Prostate gland (tissue), 2 donors: ENCODE measurements at regions not wholly inside any gene's neighbourhood (a gene's known extent, or its start where the extent isn't known, plus 50 kb on each side); places are given as distances from the start of the nearest gene placed in this dataset.

Experiments
- DNase-seq: peaks from one replicate; pipeline ENCODE4 v3.0.0-alpha.2; 2019; ENCODE audit warnings: low spot score
- H3K27ac ChIP-seq, 2 donors: fragments of 200-600 bp; sonication (generic); 2 replicates each; pipeline ENCODE4 v1.5.1; 2017 to 2019
- H3K27me3 ChIP-seq: fragments of 200-600 bp; sonication (generic); replicated peaks from 2 replicates; pipeline ENCODE4 v1.5.1; 2019; ENCODE audit not compliant: insufficient read depth
- H3K36me3 ChIP-seq, 2 donors: fragments of 200-600 bp; sonication (generic); 1 replicate in 1 of 2; 2 replicates in 1 of 2; pipeline versions ENCODE4 v1.5.1 to v1.8.1; 2017 to 2019
- H3K4me1 ChIP-seq: fragments of 200-600 bp; sonication (generic); replicated peaks from 2 replicates; pipeline ENCODE4 v1.5.1; 2019
- H3K4me3 ChIP-seq, 2 donors: fragments of 200-600 bp; sonication (generic); 2 replicates each; pipeline ENCODE4 v1.5.1; 2017 to 2019
- H3K9me3 ChIP-seq: fragments of 200-600 bp; sonication (generic); 2 replicates; pipeline ENCODE4 v1.5.1; 2017
- CTCF ChIP-seq, 4 experiments: fragments of 200-600 bp in 2 of 4; fragments of 450-650 bp in 2 of 4; sonication (generic) in 2 of 4; IDR thresholded peaks; 1 replicate in 3 of 4; 2 replicates in 1 of 4; pipeline ENCODE4 v1.5.1; 2016 to 2019; ENCODE audit warnings: antibody characterized with exemption in 4 of 4, mild to moderate bottlenecking in 2 of 4, moderate library complexity in 2 of 4
- POLR2A ChIP-seq: fragments of 450-650 bp; IDR thresholded peaks from one replicate; pipeline ENCODE4 v1.6.1; 2016; ENCODE audit warnings: antibody characterized with exemption, mild to moderate bottlenecking
- POLR2AphosphoS5 ChIP-seq: sonication (generic); formaldehyde crosslinking; IDR thresholded peaks from one replicate; pipeline ENCODE4 v1.6.1; 2017; ENCODE audit warnings: antibody characterized with exemption
- WGBS: methylation state at CpG from one replicate; pipeline ENCODE4 v1.1.5; 2018; 5-methylcytosine and 5-hydroxymethylcytosine counted together
- intact Hi-C: fragments of 100-400 bp; cut with DNase I; formaldehyde crosslinking; loops from one replicate; pipeline ENCODE4 v1.14.2; 2022

DNA sequence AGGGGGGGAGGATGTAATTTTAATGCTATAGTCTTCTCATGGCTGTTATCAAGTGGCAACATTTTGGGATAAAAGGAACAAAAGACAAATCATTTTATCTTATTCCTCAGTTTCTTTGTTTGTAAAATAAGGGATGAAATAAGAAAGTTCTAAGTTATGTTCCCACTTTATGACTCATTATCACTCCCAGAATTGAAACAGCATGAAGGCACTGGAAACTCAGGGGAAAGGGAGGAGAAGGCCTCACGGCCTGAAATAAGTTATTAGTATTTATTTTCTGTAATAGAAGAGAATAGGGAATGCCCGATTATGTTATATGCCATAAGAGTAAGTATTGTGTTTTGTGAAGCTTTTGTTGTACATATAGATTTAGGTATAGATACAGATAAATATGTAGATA is 85.0 kb upstream of the NAMPT start:
- Histone ChIP-seq H3K36me3 (no peaks in the 10 kb centered on the region), H3K9me3 (no peaks in the 10 kb centered on the region), H3K4me1 (no peaks in the 10 kb centered on the region), H3K27ac (no peak overlapping the region), H3K27me3 (no peaks in the 10 kb centered on the region), H3K4me3 (no peak overlapping the region)
- intact Hi-C loops: no loop called here
- no peak for TF ChIP-seq CTCF (IDR thresholded peaks at IDR 0.05)
- TF ChIP-seq POLR2A: no peak
- TF ChIP-seq POLR2AphosphoS5: no peak
- DNase-seq: no peak
- WGBS: 83% methylated on average over 2 of the region's 2 CpGs

DNA sequence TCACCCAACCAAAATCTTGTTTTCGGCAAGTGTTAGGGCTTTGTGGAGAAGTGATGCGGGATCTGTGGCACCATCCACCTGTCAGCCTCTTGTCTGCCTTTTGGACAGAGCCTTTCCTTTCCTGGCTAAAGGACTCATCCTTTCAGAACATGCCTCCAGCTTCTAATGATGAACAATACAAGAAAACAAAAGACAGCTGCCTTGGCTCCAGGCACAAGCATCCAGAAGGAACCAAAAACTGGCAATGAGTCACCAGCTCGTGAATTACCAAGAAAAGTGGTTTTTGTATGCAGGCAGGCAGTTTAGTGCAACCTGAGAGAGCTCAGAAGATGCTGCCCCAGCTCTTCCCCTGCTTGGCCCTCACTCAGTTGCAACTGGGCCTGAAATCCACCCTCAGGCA is 84.6 kb upstream of the NAMPT start:
- H3K4me1 ChIP-seq: no peaks in the 10 kb centered on the region
- 66% methylated on average over 3 of the region's 3 CpGs for WGBS
- no peaks in the 10 kb centered on the region for H3K9me3 ChIP-seq
- no peak for TF ChIP-seq POLR2AphosphoS5
- TF ChIP-seq POLR2A: no peak
- TF ChIP-seq CTCF (IDR thresholded peaks at IDR 0.05): no peak
- no peak for DNase-seq
- no peak overlapping the region for H3K4me3 ChIP-seq
- H3K36me3 ChIP-seq: no peaks in the 10 kb centered on the region
- intact Hi-C loops: no loop called here
- no peaks in the 10 kb centered on the region for H3K27me3 ChIP-seq
- H3K27ac ChIP-seq: no peak overlapping the region

- WGBS: 97% methylated on average over 3 of the region's 3 CpGs
- no peaks in the 10 kb centered on the region for H3K9me3 ChIP-seq
- DNase-seq: no peak
- no peak for TF ChIP-seq POLR2AphosphoS5
- no peak for TF ChIP-seq CTCF (IDR thresholded peaks at IDR 0.05)
- TF ChIP-seq POLR2A: no peak
- no peak overlapping the region for H3K4me3 ChIP-seq
- H3K27me3 ChIP-seq: no peaks in the 10 kb centered on the region
- no peak overlapping the region for H3K27ac ChIP-seq
- H3K4me1 ChIP-seq: no peaks in the 10 kb centered on the region
- no peaks in the 10 kb centered on the region for H3K36me3 ChIP-seq
- intact Hi-C loops: no loop called here
Measured at GRCh38 chr7:106367664-106368063, 82.9 kb upstream of the NAMPT start.

DNA sequence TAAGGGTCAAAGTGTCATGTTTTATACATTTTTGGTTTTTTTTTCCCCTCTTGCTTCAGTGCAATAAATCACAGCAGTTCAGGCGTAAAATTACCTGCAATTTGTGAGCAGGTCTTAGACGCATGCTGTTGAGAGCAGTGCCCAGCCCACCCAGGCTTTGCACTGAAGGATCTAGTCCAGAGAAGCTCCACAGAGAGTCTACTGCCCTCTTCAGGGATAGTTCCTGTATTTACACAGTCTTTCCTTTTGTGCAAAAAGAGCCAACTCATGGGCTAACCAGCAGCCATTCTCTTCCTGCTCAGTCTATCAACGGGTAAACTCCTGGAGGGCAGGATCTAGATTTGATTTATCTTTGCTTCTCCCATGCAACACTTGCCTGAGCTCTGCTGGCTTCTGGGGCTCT is 82.2 kb upstream of the NAMPT start:
- DNase-seq: no peak
- intact Hi-C loops: no loop called here

More for the DNA sequence above, 82.2 kb upstream of the NAMPT start:
- no peaks in the 10 kb centered on the region for H3K27me3 ChIP-seq
- no peaks in the 10 kb centered on the region for H3K36me3 ChIP-seq
- no peaks in the 10 kb centered on the region for H3K9me3 ChIP-seq
- no peak overlapping the region for H3K27ac ChIP-seq
- no peak overlapping the region for H3K4me3 ChIP-seq
- no peak for TF ChIP-seq POLR2A
- no peak for TF ChIP-seq POLR2AphosphoS5
- no peak for TF ChIP-seq CTCF (IDR thresholded peaks at IDR 0.05)
- H3K4me1 ChIP-seq: no peaks in the 10 kb centered on the region
- WGBS: 62% methylated on average over 3 of the region's 3 CpGs
